ENCODE measurements at regions not wholly inside any gene's neighbourhood (a gene's known extent, or its start where the extent isn't known, plus 50 kb on each side); places are given as distances from the start of the nearest gene placed in this dataset.
"Not testable (repeated sequence)": the region's sequence is repeated elsewhere in the genome, so short reads cannot be mapped to it uniquely, and the experiment has no call there.

DNA sequence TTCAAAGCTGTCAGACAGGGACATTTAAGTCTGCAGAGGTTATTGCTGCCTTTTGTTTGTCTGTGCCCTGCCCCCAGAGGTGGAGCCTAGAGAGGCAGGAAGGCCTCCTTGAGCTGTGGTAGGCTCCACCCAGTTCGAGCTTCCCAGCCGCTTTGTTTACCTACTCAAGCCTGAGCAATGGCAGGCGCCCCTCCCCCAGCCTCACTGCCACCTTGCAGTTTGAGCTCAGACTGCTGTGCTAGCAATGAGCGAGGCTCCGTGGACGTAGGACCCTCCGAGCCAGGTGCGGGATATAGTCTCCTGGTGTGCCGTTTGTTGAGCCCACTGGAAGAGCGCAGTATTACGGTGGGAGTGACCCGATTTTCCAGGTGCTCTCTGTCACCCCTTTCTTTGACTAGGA is 1193.9 kb downstream of the FAM181B start:
- not testable (repeated sequence) for H3K27ac ChIP-seq (ENCODE audit: low read depth, low read length); H3K27me3 ChIP-seq (ENCODE audit: control insufficient read depth in 1 of 2, insufficient read depth in 2 of 2, low read length in 2 of 2); H3K36me3 ChIP-seq (ENCODE audit: insufficient read depth, low read length)

DNA sequence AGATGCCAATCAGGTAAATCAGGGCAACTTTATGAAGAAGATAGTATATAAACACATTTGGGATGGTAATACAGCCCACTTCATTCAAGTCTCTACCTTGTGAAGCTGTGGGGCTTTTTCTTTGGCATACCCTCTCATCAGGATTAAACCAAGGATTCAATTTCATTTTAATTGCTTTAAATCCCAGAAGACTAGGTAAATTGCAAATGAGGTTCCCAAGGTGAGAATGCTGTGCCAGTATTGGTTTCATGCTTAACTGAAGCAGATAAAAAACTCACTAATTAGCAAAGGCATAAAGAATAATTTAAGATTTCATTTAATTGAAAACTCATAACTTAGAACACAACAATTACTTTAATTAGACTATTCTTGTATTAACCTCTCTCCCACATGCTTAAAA is 1218.1 kb downstream of the FAM181B start:
- H3K4me1 ChIP-seq (ENCODE audit: insufficient read depth, low read length) = no peaks in the 10 kb centered on the region
- H3K4me3 ChIP-seq (ENCODE audit: low read depth in 1 of 2, low read length in 2 of 2) = no peak overlapping the region
- H3K36me3 ChIP-seq (ENCODE audit: insufficient read depth, low read length) = no peaks in the 10 kb centered on the region
- H3K9ac ChIP-seq (ENCODE audit: low read length) = no peak overlapping the region
- no peaks in the 10 kb centered on the region for H3K27me3 ChIP-seq (ENCODE audit: control insufficient read depth in 1 of 2, insufficient read depth in 2 of 2, low read length in 2 of 2)
- H3K9me3 ChIP-seq (ENCODE audit: low read length) = no peaks in the 10 kb centered on the region
- H3K27ac ChIP-seq (ENCODE audit: low read depth, low read length) = no peak overlapping the region

More for the DNA sequence above, 1193.9 kb downstream of the FAM181B start:
- H3K9ac ChIP-seq (ENCODE audit: low read length); H3K4me1 ChIP-seq (ENCODE audit: insufficient read depth, low read length); H3K9me3 ChIP-seq (ENCODE audit: low read length); H3K4me3 ChIP-seq (ENCODE audit: low read depth in 1 of 2, low read length in 2 of 2): not testable (repeated sequence)

DNA sequence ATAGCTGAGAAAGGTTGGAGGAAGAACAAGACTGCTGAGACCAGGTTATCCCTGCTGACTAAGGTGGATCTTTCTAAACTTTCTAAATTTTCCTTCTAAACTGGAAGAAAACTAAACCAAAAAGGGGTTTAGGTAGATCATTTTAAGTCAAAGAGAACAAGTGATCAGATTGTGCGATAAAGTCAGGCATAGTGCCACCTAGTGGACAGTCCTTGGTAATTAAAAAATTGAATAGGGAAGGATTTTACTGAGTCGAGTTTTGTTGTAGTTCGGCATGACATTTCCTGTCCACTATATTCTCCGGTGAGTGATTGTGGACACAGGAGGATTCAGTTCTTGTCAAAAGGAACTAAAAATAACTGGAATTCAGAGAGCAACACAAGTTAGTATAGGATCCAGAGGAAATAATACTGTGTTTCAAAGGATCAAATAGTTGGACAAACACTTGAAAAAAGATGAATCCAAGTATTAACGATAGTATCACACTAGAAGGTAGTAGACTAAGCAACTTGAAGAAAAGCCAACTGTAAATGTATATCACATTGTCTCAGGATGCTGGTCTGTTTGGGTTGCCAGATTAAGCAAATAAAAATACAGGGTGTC is 1236.4 kb downstream of the FAM181B start:
- H3K4me1 ChIP-seq (ENCODE audit: insufficient read depth, low read length) = no peaks in the 10 kb centered on the region
- H3K36me3 ChIP-seq (ENCODE audit: insufficient read depth, low read length) = no peaks in the 10 kb centered on the region
- H3K9ac ChIP-seq (ENCODE audit: low read length) = no peak overlapping the region
- no peaks in the 10 kb centered on the region for H3K27me3 ChIP-seq (ENCODE audit: control insufficient read depth in 1 of 2, insufficient read depth in 2 of 2, low read length in 2 of 2)
- H3K4me3 ChIP-seq (ENCODE audit: low read depth in 1 of 2, low read length in 2 of 2) = no peak overlapping the region
- H3K27ac ChIP-seq (ENCODE audit: low read depth, low read length) = no peak overlapping the region
- H3K9me3 ChIP-seq (ENCODE audit: low read length) = no peaks in the 10 kb centered on the region

DNA sequence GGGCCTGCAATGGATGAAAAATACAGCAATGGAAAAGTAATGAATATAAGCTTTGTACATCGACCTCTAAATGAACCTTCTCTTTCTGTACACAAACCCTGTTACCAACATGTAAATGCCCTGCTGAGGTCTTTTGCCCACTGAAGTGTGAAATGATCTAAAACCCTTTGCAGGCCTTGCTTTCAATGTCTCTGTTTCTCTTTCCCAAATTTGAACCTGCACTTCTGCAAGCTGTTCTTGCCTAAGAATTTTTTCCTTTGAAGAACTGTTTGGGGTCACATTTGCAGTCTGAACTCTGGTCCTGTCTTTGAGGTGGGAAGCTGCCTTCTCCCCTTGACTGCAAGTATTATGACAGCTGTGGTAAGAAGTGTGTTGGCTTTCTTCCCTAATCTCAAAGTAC is 1237.1 kb downstream of the FAM181B start:
- Histone ChIP-seq H3K4me1 (ENCODE audit: insufficient read depth, low read length) (no peaks in the 10 kb centered on the region), H3K4me3 (ENCODE audit: low read depth in 1 of 2, low read length in 2 of 2) (no peak overlapping the region), H3K27me3 (ENCODE audit: control insufficient read depth in 1 of 2, insufficient read depth in 2 of 2, low read length in 2 of 2) (no peaks in the 10 kb centered on the region), H3K9me3 (ENCODE audit: low read length) (no peaks in the 10 kb centered on the region), H3K36me3 (ENCODE audit: insufficient read depth, low read length) (no peaks in the 10 kb centered on the region), H3K9ac (ENCODE audit: low read length) (no peak overlapping the region), H3K27ac (ENCODE audit: low read depth, low read length) (no peak overlapping the region)

DNA sequence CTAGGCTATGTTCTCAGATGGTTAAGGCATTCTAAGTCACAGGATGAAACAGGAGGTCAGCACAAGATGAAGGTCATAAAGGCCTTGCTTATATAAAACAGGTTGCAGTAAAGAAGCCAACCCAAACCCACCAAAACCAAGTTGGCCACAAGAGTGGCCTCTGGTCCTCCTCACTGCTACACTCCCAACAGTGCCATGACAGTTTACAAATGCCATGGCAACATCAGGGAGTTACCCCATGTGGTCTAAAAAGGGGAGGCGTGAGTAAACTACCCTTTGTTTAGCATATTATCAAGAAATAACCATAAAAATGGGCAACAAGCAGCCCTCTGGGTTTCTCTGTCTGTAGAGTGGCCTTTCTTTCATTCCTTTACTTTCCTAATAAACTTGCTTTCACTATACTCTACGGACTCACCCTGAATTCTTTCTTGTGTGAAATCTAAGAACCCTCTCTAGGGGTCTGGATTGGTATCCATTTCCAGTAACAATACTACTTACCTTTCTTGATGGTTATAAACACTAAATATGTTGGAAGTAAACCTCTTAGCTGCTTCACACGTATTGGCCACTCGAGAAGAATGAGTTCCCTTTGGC is 1237.9 kb downstream of the FAM181B start:
- Histone ChIP-seq H3K9ac (ENCODE audit: low read length) (no peak overlapping the region), H3K27me3 (ENCODE audit: control insufficient read depth in 1 of 2, insufficient read depth in 2 of 2, low read length in 2 of 2) (no peaks in the 10 kb centered on the region), H3K36me3 (ENCODE audit: insufficient read depth, low read length) (no peaks in the 10 kb centered on the region), H3K9me3 (ENCODE audit: low read length) (no peaks in the 10 kb centered on the region), H3K4me3 (ENCODE audit: low read depth in 1 of 2, low read length in 2 of 2) (no peak overlapping the region), H3K4me1 (ENCODE audit: insufficient read depth, low read length) (no peaks in the 10 kb centered on the region), H3K27ac (ENCODE audit: low read depth, low read length) (no peak overlapping the region)

DNA sequence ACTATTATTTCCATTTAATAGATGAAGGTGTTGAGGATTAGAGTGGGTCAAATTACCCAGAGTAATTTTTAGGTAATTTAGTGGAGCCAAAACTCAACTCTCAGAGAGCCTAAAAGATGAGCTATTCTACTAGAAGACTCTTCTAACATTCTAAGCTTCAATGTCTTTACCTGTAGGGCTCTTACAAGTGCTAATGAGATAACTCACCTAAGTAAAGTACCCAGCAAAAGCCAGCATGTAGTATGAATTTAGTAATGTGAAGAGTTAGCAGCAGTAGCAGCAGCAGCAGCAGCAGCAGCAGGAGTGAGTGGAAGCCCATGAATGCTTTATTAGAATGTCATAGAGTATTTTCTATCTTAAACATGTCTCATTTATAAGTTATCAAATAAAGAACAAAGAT is 1239.2 kb downstream of the FAM181B start:
- Histone ChIP-seq H3K4me1 (ENCODE audit: insufficient read depth, low read length) (no peaks in the 10 kb centered on the region), H3K9me3 (ENCODE audit: low read length) (no peaks in the 10 kb centered on the region), H3K27ac (ENCODE audit: low read depth, low read length) (no peak overlapping the region), H3K9ac (ENCODE audit: low read length) (no peak overlapping the region), H3K27me3 (ENCODE audit: control insufficient read depth in 1 of 2, insufficient read depth in 2 of 2, low read length in 2 of 2) (no peaks in the 10 kb centered on the region), H3K36me3 (ENCODE audit: insufficient read depth, low read length) (no peaks in the 10 kb centered on the region), H3K4me3 (ENCODE audit: low read depth in 1 of 2, low read length in 2 of 2) (no peak overlapping the region)

DNA sequence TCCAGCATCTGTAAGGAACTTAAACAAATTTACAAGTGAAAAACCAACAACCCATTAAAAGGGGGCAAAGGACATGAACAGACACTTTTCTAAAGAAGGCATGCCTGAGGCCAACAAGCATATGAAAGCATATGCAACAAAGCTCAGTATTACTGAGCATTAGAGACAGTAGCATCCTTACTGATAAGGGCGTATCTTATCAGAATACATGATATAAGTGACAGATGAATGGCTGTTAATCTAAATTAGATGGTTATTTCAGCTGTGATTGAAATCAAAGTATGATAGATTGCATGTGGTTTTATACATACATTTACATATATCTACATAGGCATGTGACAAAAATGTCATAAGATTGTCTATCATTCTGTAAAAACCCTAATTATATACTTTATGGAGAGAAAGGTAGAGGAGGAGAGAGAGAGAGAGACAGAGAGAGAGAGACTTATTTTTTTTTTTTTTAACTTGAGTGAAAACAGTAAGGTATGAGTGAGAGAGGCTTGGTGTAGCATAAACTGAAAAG is 1240.7 kb downstream of the FAM181B start:
- Histone ChIP-seq H3K9ac (ENCODE audit: low read length) (no peak overlapping the region), H3K27me3 (ENCODE audit: control insufficient read depth in 1 of 2, insufficient read depth in 2 of 2, low read length in 2 of 2) (no peaks in the 10 kb centered on the region), H3K4me1 (ENCODE audit: insufficient read depth, low read length) (no peaks in the 10 kb centered on the region), H3K36me3 (ENCODE audit: insufficient read depth, low read length) (no peaks in the 10 kb centered on the region), H3K27ac (ENCODE audit: low read depth, low read length) (no peak overlapping the region), H3K9me3 (ENCODE audit: low read length) (no peaks in the 10 kb centered on the region), H3K4me3 (ENCODE audit: low read depth in 1 of 2, low read length in 2 of 2) (no peak overlapping the region)

DNA sequence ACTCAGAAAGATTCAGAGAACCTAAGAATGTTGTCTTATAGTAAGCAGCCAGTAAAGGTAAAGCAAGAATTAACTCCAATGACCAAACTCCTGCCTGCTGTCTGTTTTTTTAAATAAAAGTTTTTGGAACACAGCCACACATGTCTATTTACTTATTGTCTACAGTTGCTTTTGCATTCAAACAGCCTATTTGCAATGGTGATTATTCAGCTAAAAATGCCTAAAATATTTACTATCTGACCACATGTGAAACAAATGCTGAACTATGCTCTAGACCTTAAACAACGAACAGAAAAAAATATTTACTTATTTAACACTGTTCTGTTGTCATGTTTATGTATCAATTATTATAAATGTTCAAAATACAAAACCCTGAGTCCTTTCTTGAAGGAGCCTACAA is 1246.6 kb downstream of the FAM181B start:
- Histone ChIP-seq H3K27me3 (ENCODE audit: control insufficient read depth in 1 of 2, insufficient read depth in 2 of 2, low read length in 2 of 2) (no peaks in the 10 kb centered on the region), H3K4me3 (ENCODE audit: low read depth in 1 of 2, low read length in 2 of 2) (no peak overlapping the region), H3K4me1 (ENCODE audit: insufficient read depth, low read length) (no peaks in the 10 kb centered on the region), H3K9ac (ENCODE audit: low read length) (no peak overlapping the region), H3K36me3 (ENCODE audit: insufficient read depth, low read length) (no peaks in the 10 kb centered on the region), H3K9me3 (ENCODE audit: low read length) (no peaks in the 10 kb centered on the region), H3K27ac (ENCODE audit: low read depth, low read length) (no peak overlapping the region)

DNA sequence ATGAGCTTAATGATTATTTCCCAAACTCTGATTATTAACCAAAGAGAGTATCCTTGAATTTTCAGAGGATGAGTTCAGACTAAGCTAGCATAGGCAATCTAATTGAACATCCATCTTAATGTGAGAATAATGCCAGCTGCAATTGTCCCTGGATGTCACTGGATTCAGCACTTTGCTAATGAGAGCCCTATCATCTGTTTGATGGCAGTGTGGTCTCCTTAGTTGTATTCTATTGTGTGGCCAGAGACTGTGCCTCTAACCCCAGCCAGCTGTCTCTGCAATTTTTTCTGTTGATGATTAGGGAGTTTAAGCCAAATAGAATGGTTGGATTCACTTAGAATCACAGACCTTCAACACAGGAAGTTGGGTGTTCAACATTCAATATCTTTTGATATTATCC is 1249.5 kb downstream of the FAM181B start:
- no peaks in the 10 kb centered on the region for H3K4me1 ChIP-seq (ENCODE audit: insufficient read depth, low read length)
- no peak overlapping the region for H3K4me3 ChIP-seq (ENCODE audit: low read depth in 1 of 2, low read length in 2 of 2)
- H3K9ac ChIP-seq (ENCODE audit: low read length) = no peak overlapping the region
- H3K36me3 ChIP-seq (ENCODE audit: insufficient read depth, low read length) = no peaks in the 10 kb centered on the region
- H3K27ac ChIP-seq (ENCODE audit: low read depth, low read length) = no peak overlapping the region
- H3K27me3 ChIP-seq (ENCODE audit: control insufficient read depth in 1 of 2, insufficient read depth in 2 of 2, low read length in 2 of 2) = no peaks in the 10 kb centered on the region
- no peaks in the 10 kb centered on the region for H3K9me3 ChIP-seq (ENCODE audit: low read length)

DNA sequence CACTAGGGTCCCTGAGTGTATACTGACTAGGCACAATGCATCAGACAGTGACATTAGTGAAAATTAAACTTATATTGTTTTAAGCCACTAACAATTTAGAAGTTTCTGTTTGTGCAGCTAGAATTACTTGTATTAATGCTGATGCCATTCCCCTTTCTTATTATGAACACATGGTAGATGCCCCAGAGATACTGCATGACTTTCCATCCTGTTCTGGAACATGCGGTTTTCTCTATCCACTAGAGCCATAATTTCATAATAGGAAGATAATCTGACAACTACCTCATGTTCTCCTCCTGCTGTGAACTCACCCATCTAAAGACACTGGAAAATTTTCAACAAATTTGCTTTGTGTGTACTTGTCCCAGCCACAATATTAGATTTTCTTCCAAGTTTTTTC is 1256.4 kb downstream of the FAM181B start:
- H3K4me1 ChIP-seq (ENCODE audit: insufficient read depth, low read length) = no peaks in the 10 kb centered on the region
- H3K9me3 ChIP-seq (ENCODE audit: low read length) = no peaks in the 10 kb centered on the region
- no peaks in the 10 kb centered on the region for H3K36me3 ChIP-seq (ENCODE audit: insufficient read depth, low read length)
- no peak overlapping the region for H3K4me3 ChIP-seq (ENCODE audit: low read depth in 1 of 2, low read length in 2 of 2)
- H3K9ac ChIP-seq (ENCODE audit: low read length) = no peak overlapping the region
- H3K27ac ChIP-seq (ENCODE audit: low read depth, low read length) = no peak overlapping the region
- H3K27me3 ChIP-seq (ENCODE audit: control insufficient read depth in 1 of 2, insufficient read depth in 2 of 2, low read length in 2 of 2) = no peaks in the 10 kb centered on the region

DNA sequence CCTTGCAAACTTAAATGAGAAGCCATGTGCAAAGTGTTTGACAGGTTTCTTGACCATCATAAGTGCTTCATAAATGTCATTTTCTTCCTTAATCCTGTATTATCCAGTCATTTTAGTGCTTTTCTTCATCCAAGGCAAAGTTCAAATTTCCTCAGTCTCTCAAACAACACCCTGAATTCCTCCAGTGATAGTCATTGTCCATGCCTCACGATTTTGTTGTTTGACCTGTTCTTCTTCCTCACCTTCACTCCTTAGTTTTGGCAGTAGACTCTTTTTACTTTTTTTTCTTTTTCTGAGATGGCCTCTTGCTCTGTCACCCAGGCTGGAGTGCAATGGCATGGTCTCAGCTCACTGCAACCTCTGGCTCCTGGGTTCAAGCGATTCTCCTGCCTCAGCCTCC is 1257.3 kb downstream of the FAM181B start:
- Histone ChIP-seq H3K9ac (ENCODE audit: low read length) (no peak overlapping the region), H3K27ac (ENCODE audit: low read depth, low read length) (no peak overlapping the region), H3K27me3 (ENCODE audit: control insufficient read depth in 1 of 2, insufficient read depth in 2 of 2, low read length in 2 of 2) (no peaks in the 10 kb centered on the region), H3K4me3 (ENCODE audit: low read depth in 1 of 2, low read length in 2 of 2) (no peak overlapping the region), H3K9me3 (ENCODE audit: low read length) (no peaks in the 10 kb centered on the region), H3K36me3 (ENCODE audit: insufficient read depth, low read length) (no peaks in the 10 kb centered on the region), H3K4me1 (ENCODE audit: insufficient read depth, low read length) (no peaks in the 10 kb centered on the region)

DNA sequence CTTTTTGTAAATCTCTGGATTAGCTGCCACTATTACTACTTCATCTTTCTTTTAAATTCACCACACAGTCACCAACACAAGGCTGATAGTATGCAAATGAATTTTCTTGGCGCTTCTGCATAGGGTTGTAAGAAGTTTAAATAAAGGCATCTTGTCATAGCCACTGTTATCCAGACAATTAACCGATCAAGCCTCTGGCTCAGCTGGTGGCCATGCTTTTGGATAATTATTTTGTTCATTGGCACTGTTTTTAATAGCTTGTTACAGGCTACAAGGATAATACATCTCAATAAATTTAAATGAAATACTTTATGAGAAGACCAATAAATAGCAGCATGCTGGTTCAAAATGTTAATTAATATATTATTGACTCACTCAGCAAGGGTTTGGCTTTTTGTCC is 1261.0 kb downstream of the FAM181B start:
- Histone ChIP-seq H3K9me3 (ENCODE audit: low read length) (no peaks in the 10 kb centered on the region), H3K36me3 (ENCODE audit: insufficient read depth, low read length) (no peaks in the 10 kb centered on the region), H3K4me3 (ENCODE audit: low read depth in 1 of 2, low read length in 2 of 2) (no peak overlapping the region), H3K4me1 (ENCODE audit: insufficient read depth, low read length) (no peaks in the 10 kb centered on the region), H3K27me3 (ENCODE audit: control insufficient read depth in 1 of 2, insufficient read depth in 2 of 2, low read length in 2 of 2) (no peaks in the 10 kb centered on the region), H3K9ac (ENCODE audit: low read length) (no peak overlapping the region), H3K27ac (ENCODE audit: low read depth, low read length) (no peak overlapping the region)

All from muscle layer of colon (tissue), 2 donors.